ENCODE measurements at regions not wholly inside any gene's neighbourhood (a gene's known extent, or its start where the extent isn't known, plus 50 kb on each side); places are given as distances from the start of the nearest gene placed in this dataset.

DNA sequence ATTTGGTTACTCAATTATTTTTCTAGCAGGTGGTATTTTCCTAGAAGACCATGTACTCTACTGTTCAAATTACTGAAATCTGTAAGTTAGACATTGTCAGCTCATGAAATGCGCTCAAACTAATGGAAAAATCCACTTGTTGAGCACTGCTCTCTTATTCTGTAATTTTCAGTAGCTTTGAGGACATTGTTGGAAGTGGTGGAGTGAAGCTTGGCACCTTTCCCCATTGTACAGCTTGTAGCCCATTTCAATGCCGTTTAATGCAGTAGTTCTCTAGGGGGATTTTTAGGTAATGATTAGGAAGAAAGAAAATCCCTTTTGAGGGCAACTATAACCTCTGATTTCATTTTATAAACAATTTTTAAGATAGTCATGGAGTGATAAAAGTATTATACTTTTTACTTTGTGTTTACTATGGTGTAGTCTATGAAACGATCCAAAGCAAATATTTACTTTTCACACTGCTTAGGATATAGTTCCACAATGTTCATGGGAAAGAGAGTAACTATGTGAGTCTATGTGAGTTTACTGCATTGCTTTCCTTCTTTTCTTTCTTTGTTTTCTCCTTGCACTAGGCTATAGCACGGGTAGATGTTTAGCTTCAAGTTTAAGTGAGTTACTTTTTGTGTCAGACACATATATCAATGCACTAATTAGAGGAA lies 165.8 kb upstream of the ANKH start:
- no peak for DNase-seq
- no peaks in the 10 kb centered on the region for H3K36me3 ChIP-seq
- intact Hi-C loops (cut with DNase I; ENCODE audit: low total_unique reads), result no loop called here
- in situ Hi-C loops (cut with MboI; ENCODE audit: low sequenced_read_pairs in 4 of 4), result no loop called here
- H3K4me1 ChIP-seq, result no peaks in the 10 kb centered on the region
- TF ChIP-seq POLR2A (IDR thresholded peaks at IDR 0.05), result no peak
- TF ChIP-seq, protein P1, sequence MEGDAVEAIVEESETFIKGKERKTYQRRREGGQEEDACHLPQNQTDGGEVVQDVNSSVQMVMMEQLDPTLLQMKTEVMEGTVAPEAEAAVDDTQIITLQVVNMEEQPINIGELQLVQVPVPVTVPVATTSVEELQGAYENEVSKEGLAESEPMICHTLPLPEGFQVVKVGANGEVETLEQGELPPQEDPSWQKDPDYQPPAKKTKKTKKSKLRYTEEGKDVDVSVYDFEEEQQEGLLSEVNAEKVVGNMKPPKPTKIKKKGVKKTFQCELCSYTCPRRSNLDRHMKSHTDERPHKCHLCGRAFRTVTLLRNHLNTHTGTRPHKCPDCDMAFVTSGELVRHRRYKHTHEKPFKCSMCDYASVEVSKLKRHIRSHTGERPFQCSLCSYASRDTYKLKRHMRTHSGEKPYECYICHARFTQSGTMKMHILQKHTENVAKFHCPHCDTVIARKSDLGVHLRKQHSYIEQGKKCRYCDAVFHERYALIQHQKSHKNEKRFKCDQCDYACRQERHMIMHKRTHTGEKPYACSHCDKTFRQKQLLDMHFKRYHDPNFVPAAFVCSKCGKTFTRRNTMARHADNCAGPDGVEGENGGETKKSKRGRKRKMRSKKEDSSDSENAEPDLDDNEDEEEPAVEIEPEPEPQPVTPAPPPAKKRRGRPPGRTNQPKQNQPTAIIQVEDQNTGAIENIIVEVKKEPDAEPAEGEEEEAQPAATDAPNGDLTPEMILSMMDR (IDR thresholded peaks at IDR 0.05 in 4 of 5, conservative IDR thresholded peaks at IDR 0.05 in 1 of 5), result no peak
- H3K27ac ChIP-seq, result no peak overlapping the region
- H3K4me3 ChIP-seq, result no peak overlapping the region
- ATAC-seq, result no peak
- H3K27me3 ChIP-seq, result no peaks in the 10 kb centered on the region
- no peaks in the 10 kb centered on the region for H3K9me3 ChIP-seq

DNA sequence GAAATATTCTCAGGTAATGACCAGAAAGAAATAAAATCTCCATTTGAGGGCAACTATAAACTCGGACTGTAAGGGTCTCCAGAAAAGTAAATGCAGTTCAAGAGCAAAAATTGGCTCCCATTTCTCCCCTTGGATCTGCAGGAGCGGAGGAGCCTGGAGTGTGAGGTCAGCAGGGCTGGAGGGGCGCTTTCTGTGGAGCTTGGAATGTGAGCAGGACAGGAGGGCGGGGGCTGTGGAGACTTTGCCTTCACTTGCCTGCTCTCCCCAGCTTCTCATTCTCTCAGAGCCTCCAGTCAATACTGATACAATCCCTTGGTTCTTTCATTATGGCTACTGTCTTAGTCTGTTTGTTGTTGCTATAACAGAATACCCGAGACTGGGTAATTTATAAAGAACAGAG lies 162.8 kb upstream of the ANKH start:
- DNase-seq, result no peak
- in situ Hi-C loops (cut with MboI; ENCODE audit: low sequenced_read_pairs in 4 of 4), result no loop called here
- no peaks in the 10 kb centered on the region for H3K27me3 ChIP-seq
- H3K27ac ChIP-seq, result no peak overlapping the region
- ATAC-seq, result no peak
- TF ChIP-seq POLR2A (IDR thresholded peaks at IDR 0.05), result no peak
- TF ChIP-seq, protein P1 (IDR thresholded peaks at IDR 0.05 in 4 of 5, conservative IDR thresholded peaks at IDR 0.05 in 1 of 5), result no peak
- H3K4me1 ChIP-seq, result no peaks in the 10 kb centered on the region
- H3K4me3 ChIP-seq, result no peak overlapping the region
- intact Hi-C loops (cut with DNase I; ENCODE audit: low total_unique reads), result no loop called here
- H3K36me3 ChIP-seq, result no peaks in the 10 kb centered on the region
- no peaks in the 10 kb centered on the region for H3K9me3 ChIP-seq

DNA sequence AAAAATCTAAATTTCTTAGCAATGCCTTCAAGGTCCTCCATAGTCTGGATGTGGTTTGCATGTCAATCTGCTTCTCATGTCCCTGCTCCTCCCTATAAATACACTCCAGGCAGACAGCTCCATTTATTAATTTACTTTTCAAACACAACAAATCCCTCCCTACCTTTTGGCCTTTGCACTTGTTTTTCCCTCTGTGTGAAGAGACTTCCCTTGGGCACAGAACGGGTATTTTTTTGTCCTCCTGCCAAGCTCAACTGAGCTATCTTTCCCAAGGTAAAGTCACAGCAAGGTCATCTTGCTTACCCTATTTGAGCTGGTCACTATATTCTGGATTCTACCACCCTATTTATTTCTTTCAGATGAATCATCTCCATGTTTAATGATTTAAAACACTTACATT lies 159.6 kb upstream of the ANKH start:
- Histone ChIP-seq H3K27ac (no peak overlapping the region), H3K9me3 (no peaks in the 10 kb centered on the region), H3K4me1 (no peaks in the 10 kb centered on the region), H3K27me3 (no peaks in the 10 kb centered on the region), H3K4me3 (no peak overlapping the region), H3K36me3 (no peaks in the 10 kb centered on the region)
- in situ Hi-C loops (cut with MboI; ENCODE audit: low sequenced_read_pairs in 4 of 4), result no loop called here
- DNase-seq (no peak), ATAC-seq (no peak)
- TF ChIP-seq POLR2A (IDR thresholded peaks at IDR 0.05), result no peak
- TF ChIP-seq, protein P1 (IDR thresholded peaks at IDR 0.05 in 4 of 5, conservative IDR thresholded peaks at IDR 0.05 in 1 of 5), result no peak
- intact Hi-C loops (cut with DNase I; ENCODE audit: low total_unique reads), result no loop called here

DNA sequence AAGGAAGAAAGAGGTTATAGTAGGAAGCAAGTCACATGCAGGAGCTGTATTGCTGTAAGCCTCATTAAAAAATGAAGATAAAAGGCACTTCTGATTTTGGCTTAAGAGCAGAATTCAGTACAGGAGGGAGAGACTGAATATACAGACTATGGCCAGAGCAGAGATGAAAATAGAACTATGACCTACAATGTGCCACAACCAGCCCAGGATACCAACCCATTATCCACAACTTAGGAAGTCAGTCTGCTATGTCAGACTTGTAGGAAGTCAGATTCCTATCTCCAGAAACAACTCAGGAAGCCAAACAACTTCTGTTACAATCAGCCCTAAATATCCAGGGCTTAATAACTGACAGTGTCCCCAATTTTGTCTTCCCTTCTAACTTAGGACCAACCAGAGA lies 156.2 kb upstream of the ANKH start:
- TF ChIP-seq POLR2A (IDR thresholded peaks at IDR 0.05), result no peak
- TF ChIP-seq, protein P1 (IDR thresholded peaks at IDR 0.05 in 4 of 5, conservative IDR thresholded peaks at IDR 0.05 in 1 of 5), result no peak
- no peak for ATAC-seq

DNA sequence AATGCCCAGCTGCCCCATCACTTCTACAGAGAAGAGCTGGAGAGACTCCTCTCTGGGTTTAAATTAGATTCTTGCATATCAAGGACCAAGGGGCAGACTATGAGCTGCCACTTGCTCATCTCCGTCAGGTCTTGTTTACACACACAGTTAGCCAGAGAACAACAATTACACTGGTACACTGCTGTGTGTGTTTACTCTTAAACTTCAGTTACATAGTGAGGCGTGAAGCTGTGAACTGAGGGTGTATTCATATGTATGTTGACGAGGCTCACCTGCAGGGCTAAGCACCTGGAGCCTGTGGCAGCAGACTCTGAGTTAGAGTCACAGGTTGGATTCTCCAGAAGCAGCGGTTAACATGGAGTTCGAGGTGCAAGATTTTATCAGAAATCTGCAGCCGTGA lies 155.4 kb upstream of the ANKH start:
- in situ Hi-C loops (cut with MboI; ENCODE audit: low sequenced_read_pairs in 4 of 4) (no loop called here), intact Hi-C loops (cut with DNase I; ENCODE audit: low total_unique reads) (no loop called here)
- no peaks in the 10 kb centered on the region for H3K4me1 ChIP-seq
- DNase-seq (no peak), ATAC-seq (no peak)
- no peaks in the 10 kb centered on the region for H3K27me3 ChIP-seq
- TF ChIP-seq, protein P1 (IDR thresholded peaks at IDR 0.05 in 4 of 5, conservative IDR thresholded peaks at IDR 0.05 in 1 of 5), result no peak
- TF ChIP-seq POLR2A (IDR thresholded peaks at IDR 0.05), result no peak
- no peak overlapping the region for H3K4me3 ChIP-seq
- H3K9me3 ChIP-seq, result no peaks in the 10 kb centered on the region
- no peaks in the 10 kb centered on the region for H3K36me3 ChIP-seq
- H3K27ac ChIP-seq, result no peak overlapping the region

More for the DNA sequence above, 156.2 kb upstream of the ANKH start:
- in situ Hi-C loops (cut with MboI; ENCODE audit: low sequenced_read_pairs in 4 of 4) (no loop called here), intact Hi-C loops (cut with DNase I; ENCODE audit: low total_unique reads) (no loop called here)
- H3K27ac ChIP-seq, result no peak overlapping the region
- no peak for DNase-seq
- H3K9me3 ChIP-seq, result no peaks in the 10 kb centered on the region
- H3K4me1 ChIP-seq, result no peaks in the 10 kb centered on the region
- no peaks in the 10 kb centered on the region for H3K36me3 ChIP-seq
- H3K27me3 ChIP-seq, result no peaks in the 10 kb centered on the region
- H3K4me3 ChIP-seq, result no peak overlapping the region
